ENCODE measurements at regions not wholly inside any gene's neighbourhood (a gene's known extent, or its start where the extent isn't known, plus 50 kb on each side); places are given as distances from the start of the nearest gene placed in this dataset.

GRCh38 chr11:130995266-130995665, 79.0 kb upstream of the SNX19 start:
- intact Hi-C loops (cut with micrococcal nuclease), result no loop called here
- CTCF ChIA-PET (ENCODE audit: low intra/inter-chr PET ratio), result no interaction called here
- H3K36me3 ChIP-seq (ENCODE audit: control insufficient read depth, insufficient read depth, low read length), result no peaks in the 10 kb centered on the region
- no peaks in the 10 kb centered on the region for H3K9me3 ChIP-seq (replicated peaks; ENCODE audit: control insufficient read depth, insufficient read depth, low read depth, low read length)
- no peaks in the 10 kb centered on the region for H3K9me1 ChIP-seq (ENCODE audit: control insufficient read depth, insufficient read depth, low read length)
- 0% methylated on average over 2 of the region's 2 CpGs for WGBS (ENCODE audit: insufficient coverage, low coverage, missing lambda C conversion rate)
- DNase-seq (ENCODE audit: extremely low read depth in 1 of 4, low spot score in 3 of 4), result no peak
- POLR2A ChIA-PET, result interaction anchor here (0.7 kb wide), 1 partner anchor 50 kb away, joined by 3 read pairs; no protein-coding TSS in a partner anchor
- BruUV-seq (replicated peaks), result no TSS peak
- no peak overlapping the region for H3K27ac ChIP-seq (ENCODE audit: extremely low read depth, low read depth, low read length)
- H2AFZ ChIP-seq (ENCODE audit: low read depth, low read length), result no peak overlapping the region
- no peak for FAIRE-seq
- H3K4me2 ChIP-seq (ENCODE audit: insufficient read depth, low read length), result no peak overlapping the region
- H3K4me1 ChIP-seq (replicated peaks in 1 of 2; ENCODE audit: control insufficient read depth in 2 of 2, insufficient read depth in 2 of 2, low read length in 2 of 2), result no peaks in the 10 kb centered on the region
- no peaks in the 10 kb centered on the region for H4K20me1 ChIP-seq (replicated peaks; ENCODE audit: control insufficient read depth, insufficient read depth, low read length)
- ATAC-seq, result no peak
- H3K9ac ChIP-seq (ENCODE audit: insufficient read depth in 1 of 2, low read depth in 2 of 2, low read length in 2 of 2), result no peak overlapping the region
- in situ Hi-C loops (cut with MboI), result no loop called here
- no peaks in the 10 kb centered on the region for H3K27me3 ChIP-seq (ENCODE audit: control insufficient read depth in 2 of 2, insufficient read depth in 2 of 2, low read length in 2 of 2)
- no peaks in the 10 kb centered on the region for H3K79me2 ChIP-seq (ENCODE audit: control insufficient read depth, insufficient read depth, low read length)
- H3K4me3 ChIP-seq, result no peak overlapping the region
- TF ChIP-seq KAT8 (IDR thresholded peaks at IDR 0.05; ENCODE audit: low read depth) (no peak), BRF2 (IDR thresholded peaks at IDR 0.05; ENCODE audit: borderline replicate concordance, insufficient read depth, insufficient read length) (no peak), SREBF1 (IDR thresholded peaks at IDR 0.05; ENCODE audit: borderline replicate concordance, low read depth, low read length) (no peak), BACH1 (tag; IDR thresholded peaks at IDR 0.05) (no peak), KLF1 (tag; IDR thresholded peaks at IDR 0.05) (no peak), TEAD4 (IDR thresholded peaks at IDR 0.05; ENCODE audit: low read length) (no peak), TEAD4 (CRISPR knock-in tag; IDR thresholded peaks at IDR 0.05; ENCODE audit: borderline replicate concordance) (no peak), EWSR1 (IDR thresholded peaks at IDR 0.05; ENCODE audit: borderline replicate concordance, low read depth, partially characterized antibody) (no peak), HEY1 (CRISPR knock-in tag; IDR thresholded peaks at IDR 0.05; ENCODE audit: borderline replicate concordance) (no peak), FOXA1 (IDR thresholded peaks at IDR 0.05; ENCODE audit: borderline replicate concordance) (no peak), KDM1A (IDR thresholded peaks at IDR 0.05) (no peak), SP1 (CRISPR knock-in tag; IDR thresholded peaks at IDR 0.05) (no peak), TEAD1 (CRISPR knock-in tag; IDR thresholded peaks at IDR 0.05) (no peak), ARID3A (IDR thresholded peaks at IDR 0.05; ENCODE audit: borderline replicate concordance, low read depth, low read length) (no peak), DMBX1 (CRISPR knock-in tag; IDR thresholded peaks at IDR 0.05; ENCODE audit: borderline replicate concordance) (no peak)
- TF ChIP-seq, protein P1, sequence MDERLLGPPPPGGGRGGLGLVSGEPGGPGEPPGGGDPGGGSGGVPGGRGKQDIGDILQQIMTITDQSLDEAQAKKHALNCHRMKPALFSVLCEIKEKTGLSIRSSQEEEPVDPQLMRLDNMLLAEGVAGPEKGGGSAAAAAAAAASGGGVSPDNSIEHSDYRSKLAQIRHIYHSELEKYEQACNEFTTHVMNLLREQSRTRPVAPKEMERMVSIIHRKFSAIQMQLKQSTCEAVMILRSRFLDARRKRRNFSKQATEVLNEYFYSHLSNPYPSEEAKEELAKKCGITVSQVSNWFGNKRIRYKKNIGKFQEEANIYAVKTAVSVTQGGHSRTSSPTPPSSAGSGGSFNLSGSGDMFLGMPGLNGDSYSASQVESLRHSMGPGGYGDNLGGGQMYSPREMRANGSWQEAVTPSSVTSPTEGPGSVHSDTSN (CRISPR knock-in tag; IDR thresholded peaks at IDR 0.05; ENCODE audit: low read depth), result no peak
- TF ChIP-seq, protein P1 (tag; conservative IDR thresholded peaks at IDR 0.05; ENCODE audit: low read depth), result no peak

Data from K562 (cell line).